H9 (cell line): ENCODE measurements at regions not wholly inside any gene's neighbourhood (a gene's known extent, or its start where the extent isn't known, plus 50 kb on each side); places are given as distances from the start of the nearest gene placed in this dataset.

ENCODE experiments used
- DNase-seq: peaks from one replicate; pipeline ENCODE4 v3.0.0-alpha.2; 2017
- H2AFZ ChIP-seq: one replicate; pipeline ENCODE4 v1.6.1; 2013; ENCODE audit warnings: mild to moderate bottlenecking, low read length, control low read depth, moderate library complexity
- H2AK5ac ChIP-seq: 2 replicates; pipeline ENCODE4 v1.6.1; 2013; ENCODE audit warnings: low read length, control low read depth, mixed read lengths; ENCODE audit not compliant: insufficient read length
- H2BK120ac ChIP-seq: one replicate; pipeline ENCODE4 v1.6.1; 2013; ENCODE audit warnings: low read depth, mild to moderate bottlenecking, low read length, control low read depth, inconsistent platforms; ENCODE audit not compliant: poor library complexity, severe bottlenecking
- H2BK12ac ChIP-seq: 2 replicates; pipeline ENCODE4 v1.6.1; 2013; ENCODE audit warnings: low read length, control low read depth, mixed read lengths, low read depth; ENCODE audit not compliant: insufficient read length
- H2BK15ac ChIP-seq: 2 replicates; pipeline ENCODE4 v1.6.1; 2013; ENCODE audit warnings: low read depth, low read length, control low read depth
- H2BK20ac ChIP-seq: one replicate; pipeline ENCODE4 v1.6.1; 2013; ENCODE audit warnings: low read depth, mild to moderate bottlenecking, low read length, control low read depth, inconsistent platforms; ENCODE audit not compliant: poor library complexity, severe bottlenecking
- H2BK5ac ChIP-seq: 2 replicates; pipeline ENCODE4 v1.6.1; 2013; ENCODE audit warnings: low read length, control low read depth, mixed read lengths; ENCODE audit not compliant: insufficient read length
- H3K14ac ChIP-seq: 2 replicates; pipeline ENCODE4 v1.6.1; 2013; ENCODE audit warnings: low read length, control low read depth; ENCODE audit not compliant: insufficient read depth
- H3K18ac ChIP-seq: 2 replicates; pipeline ENCODE4 v1.6.1; 2013; ENCODE audit warnings: low read depth, mild to moderate bottlenecking, mixed read lengths, low read length, control low read depth; ENCODE audit not compliant: insufficient read length
- H3K23ac ChIP-seq: 2 replicates; pipeline ENCODE4 v1.6.1; 2013; ENCODE audit warnings: low read length, control low read depth, mixed read lengths, low read depth; ENCODE audit not compliant: insufficient read length
- H3K23me2 ChIP-seq: 2 replicates; pipeline ENCODE4 v1.6.1; 2013; ENCODE audit warnings: low read depth, mild to moderate bottlenecking, mixed read lengths, low read length, control low read depth; ENCODE audit not compliant: insufficient read length, poor library complexity, severe bottlenecking
- H3K27ac ChIP-seq: 2 replicates; pipeline ENCODE4 v1.5.1; 2013; ENCODE audit warnings: low read length, control low read depth, mixed read lengths, low read depth; ENCODE audit not compliant: insufficient read length
- H3K27me3 ChIP-seq: 2 replicates; pipeline ENCODE4 v1.6.1; 2013; ENCODE audit warnings: low read length, control low read depth, inconsistent platforms; ENCODE audit not compliant: insufficient read depth
- H3K4ac ChIP-seq: 2 replicates; pipeline ENCODE4 v1.6.1; 2013; ENCODE audit warnings: low read depth, mild to moderate bottlenecking, control low read depth, inconsistent platforms, low read length, moderate library complexity
- H3K4me1 ChIP-seq: 2 replicates; pipeline ENCODE4 v1.6.1; 2013; ENCODE audit warnings: low read length, control low read depth, inconsistent platforms; ENCODE audit not compliant: insufficient read depth
- H3K4me2 ChIP-seq: 2 replicates; pipeline ENCODE4 v1.6.1; 2013; ENCODE audit warnings: low read length, control low read depth, mixed read lengths; ENCODE audit not compliant: insufficient read length, insufficient read depth
- H3K56ac ChIP-seq: 2 replicates; pipeline ENCODE4 v1.6.1; 2013; ENCODE audit warnings: low read depth, mild to moderate bottlenecking, mixed read lengths, low read length, control low read depth; ENCODE audit not compliant: insufficient read length
- H3K79me1 ChIP-seq: 2 replicates; pipeline ENCODE4 v1.6.1; 2013; ENCODE audit warnings: low read depth, mild to moderate bottlenecking, moderate library complexity, low read length, control low read depth, inconsistent platforms; ENCODE audit not compliant: insufficient read depth, poor library complexity, severe bottlenecking
- H3K79me2 ChIP-seq: 2 replicates; pipeline ENCODE4 v1.6.1; 2013; ENCODE audit warnings: low read length, control low read depth, inconsistent platforms; ENCODE audit not compliant: insufficient read depth
- H3K9ac ChIP-seq: 2 replicates; pipeline ENCODE4 v1.6.1; 2013; ENCODE audit warnings: low read length, control low read depth, mixed read lengths; ENCODE audit not compliant: insufficient read length; ENCODE audit errors: extremely low read depth
- H3K9me3 ChIP-seq: one replicate; pipeline ENCODE4 v1.6.1; 2013; ENCODE audit warnings: low read depth, low read length, inconsistent platforms; ENCODE audit not compliant: control insufficient read depth
- H3T11ph ChIP-seq: one replicate; pipeline ENCODE4 v1.6.1; 2013; ENCODE audit warnings: mild to moderate bottlenecking, low read length, control low read depth, inconsistent platforms
- H4K20me1 ChIP-seq: one replicate; pipeline ENCODE4 v1.6.1; 2013; ENCODE audit not compliant: control insufficient read depth, insufficient read length, insufficient read depth
- H4K5ac ChIP-seq: 2 replicates; pipeline ENCODE4 v1.6.1; 2013; ENCODE audit warnings: low read depth, mild to moderate bottlenecking, mixed read lengths, low read length, control low read depth; ENCODE audit not compliant: insufficient read length
- H4K8ac ChIP-seq: replicated peaks from 2 replicates; pipeline ENCODE4 v1.6.1; 2013; ENCODE audit warnings: low read length, control low read depth, mixed read lengths, low read depth; ENCODE audit not compliant: insufficient read length
- H4K91ac ChIP-seq: 2 replicates; pipeline ENCODE4 v1.6.1; 2013; ENCODE audit warnings: low read depth, mild to moderate bottlenecking, moderate library complexity, mixed read lengths, low read length, control low read depth; ENCODE audit not compliant: insufficient read length
- H3K27ac Mint-ChIP-seq, 3 experiments: 2 replicates in 2 of 3; 3 replicates in 1 of 3; pipeline ENCODE4 v1.8.0; 2020 to 2021; ENCODE audit warnings: mixed read lengths in 3 of 3, mild to moderate bottlenecking in 1 of 3, moderate library complexity in 1 of 3
- H3K27me3 Mint-ChIP-seq: 2 replicates; pipeline ENCODE4 v1.8.0; 2021; ENCODE audit warnings: low read depth, mild to moderate bottlenecking, moderate library complexity, mixed read lengths
- H3K36me3 Mint-ChIP-seq, 3 experiments: 2 replicates in 2 of 3; 3 replicates in 1 of 3; pipeline ENCODE4 v1.8.0; 2020 to 2021; ENCODE audit warnings: low read depth in 3 of 3, mixed read lengths in 3 of 3; ENCODE audit not compliant: insufficient read depth in 1 of 3
- H3K4me1 Mint-ChIP-seq, 2 experiments: 2 replicates each; pipeline ENCODE4 v1.8.0; 2020; ENCODE audit warnings: mixed read lengths in 2 of 2
- H3K4me3 Mint-ChIP-seq, 2 experiments: 2 replicates in 1 of 2; 3 replicates in 1 of 2; pipeline ENCODE4 v1.8.0; 2020 to 2021; ENCODE audit warnings: mild to moderate bottlenecking in 2 of 2, mixed read lengths in 2 of 2, moderate library complexity in 1 of 2
- H3K9me3 Mint-ChIP-seq, 2 experiments: 2 replicates in 1 of 2; 3 replicates in 1 of 2; pipeline ENCODE4 v1.8.0; 2020; ENCODE audit warnings: mild to moderate bottlenecking in 2 of 2, mixed read lengths in 2 of 2, moderate library complexity in 1 of 2
- CTCF ChIP-seq: fragments of 200-600 bp; sonication (generic); conservative IDR thresholded peaks from 3 replicates; pipeline ENCODE4 v1.8.0; 2021; ENCODE audit warnings: antibody characterized with exemption, mild to moderate bottlenecking
- WGBS: extraction: QIAGEN DNeasy Blood & Tissue Kit; methylation state at CpG from one replicate; pipeline ENCODE4 v1.1.7; 2013; ENCODE audit warnings: missing lambda C conversion rate, low lambda C conversion rate, mixed read lengths; ENCODE audit not compliant: insufficient read length; ENCODE audit errors: extremely low coverage; 5-methylcytosine and 5-hydroxymethylcytosine counted together

- Histone ChIP-seq H4K8ac (no peak overlapping the region), H2BK5ac (no peak overlapping the region), H2BK120ac (no peak overlapping the region), H3K18ac (no peak overlapping the region), H4K20me1 (no peaks in the 10 kb centered on the region), H4K5ac (no peak overlapping the region), H3K4ac (no peak overlapping the region), H4K91ac (no peak overlapping the region), H3K14ac (no peak overlapping the region), H3K27me3 (no peaks in the 10 kb centered on the region), H3K9ac (no peak overlapping the region), H2BK15ac (no peak overlapping the region), H3K23me2 (no peaks in the 10 kb centered on the region), H3K79me2 (no peaks in the 10 kb centered on the region), H3K4me1 (no peaks in the 10 kb centered on the region), H3K4me2 (no peak overlapping the region), H3K27ac (no peak overlapping the region), H2AK5ac (no peak overlapping the region), H3K9me3 (no peaks in the 10 kb centered on the region), H3K79me1 (no peaks in the 10 kb centered on the region), H3K56ac (no peak overlapping the region), H2BK12ac (no peak overlapping the region), H2AFZ (no peak overlapping the region), H2BK20ac (no peak overlapping the region), H3T11ph (no peak overlapping the region), H3K23ac (no peak overlapping the region)
- no peaks in the 10 kb centered on the region for H3K4me1 Mint-ChIP-seq
- DNase-seq: no peak
- WGBS: no CpG with 5 or more reads among the region's 4 CpGs
- H3K9me3 Mint-ChIP-seq: peaks cover 0 to 4% of the 10 kb centered on the region in 2 experiments; a peak in 1 of 5 replicates
- no peaks in the 10 kb centered on the region for H3K27me3 Mint-ChIP-seq
- no peaks in the 10 kb centered on the region; a peak in 1 of 7 replicates for H3K36me3 Mint-ChIP-seq
- H3K4me3 Mint-ChIP-seq: no peak overlapping the region
- H3K27ac Mint-ChIP-seq: no peak overlapping the region
- no peak for TF ChIP-seq CTCF
These were observed 248.8 kb upstream of the GRM7 start for GRCh38 chr3:6612034-6612616.
